LNCaP clone FGC (cell line): ENCODE measurements at regions not wholly inside any gene's neighbourhood (a gene's known extent, or its start where the extent isn't known, plus 50 kb on each side); places are given as distances from the start of the nearest gene placed in this dataset.

Experiments used
- DNase-seq: peaks from one replicate; pipeline ENCODE4 v3.0.0-alpha.2; 2011; ENCODE audit warnings: low read depth
- H3K4me3 ChIP-seq: 2 replicates; pipeline ENCODE4 v1.5.1; 2011; ENCODE audit warnings: mild to moderate bottlenecking, low read depth, low read length, control low read depth
- CTCF ChIP-seq: IDR thresholded peaks from 2 replicates; pipeline ENCODE4 v1.5.1; 2012; ENCODE audit warnings: mild to moderate bottlenecking; ENCODE audit not compliant: control insufficient read depth, insufficient read depth; ENCODE audit errors: extremely low read depth

DNA sequence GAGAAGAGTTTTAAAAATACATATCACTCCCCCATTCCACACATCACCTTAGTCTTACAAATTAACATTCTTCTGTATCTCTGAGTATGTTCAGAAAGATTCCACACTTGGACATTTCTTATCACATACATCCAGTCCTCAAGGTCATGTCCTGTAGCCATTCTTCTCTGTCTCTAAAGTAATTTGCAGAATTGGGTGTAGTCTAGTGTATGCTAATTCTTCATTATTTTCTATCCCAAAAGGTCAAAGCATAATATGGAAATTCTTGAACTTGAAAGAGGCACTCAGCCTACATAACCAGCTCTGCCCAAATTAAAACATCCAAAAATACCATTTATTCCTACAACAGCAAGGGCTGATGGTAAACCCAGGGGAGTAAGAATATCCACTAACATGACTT, 286.0 kb downstream of the HAO1 start:
- DNase-seq, result no peak
- no peak overlapping the region for H3K4me3 ChIP-seq
- TF ChIP-seq CTCF, result no peak

- no peak for TF ChIP-seq CTCF
- no peak for DNase-seq
- H3K4me3 ChIP-seq, result no peak overlapping the region
Observed at GRCh38 chr20:7656687-7657467, 283.4 kb downstream of the HAO1 start.

DNA sequence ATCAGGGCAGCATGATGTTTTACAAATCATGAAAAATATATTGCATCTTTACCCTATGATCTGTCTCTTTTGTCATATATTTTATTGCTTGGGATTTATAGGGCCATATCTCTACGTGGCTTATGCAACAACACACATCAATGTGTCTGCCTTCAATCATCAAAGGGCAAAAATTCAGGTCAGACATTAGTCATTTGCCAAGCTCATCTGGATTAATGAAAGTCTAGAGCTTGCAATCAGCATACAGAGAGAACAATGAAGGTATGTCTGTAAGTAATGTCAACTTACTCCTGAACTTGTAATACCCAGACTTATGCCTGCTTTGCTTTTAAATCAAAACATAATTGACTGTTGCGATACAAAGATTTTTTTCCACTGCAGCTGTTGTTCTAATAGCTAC, 282.7 kb downstream of the HAO1 start:
- no peak overlapping the region for H3K4me3 ChIP-seq
- DNase-seq, result no peak
- TF ChIP-seq CTCF, result no peak

- no peak for TF ChIP-seq CTCF
- no peak overlapping the region for H3K4me3 ChIP-seq
- no peak for DNase-seq
Observed at GRCh38 chr20:7660165-7660564, 280.1 kb downstream of the HAO1 start.

DNA sequence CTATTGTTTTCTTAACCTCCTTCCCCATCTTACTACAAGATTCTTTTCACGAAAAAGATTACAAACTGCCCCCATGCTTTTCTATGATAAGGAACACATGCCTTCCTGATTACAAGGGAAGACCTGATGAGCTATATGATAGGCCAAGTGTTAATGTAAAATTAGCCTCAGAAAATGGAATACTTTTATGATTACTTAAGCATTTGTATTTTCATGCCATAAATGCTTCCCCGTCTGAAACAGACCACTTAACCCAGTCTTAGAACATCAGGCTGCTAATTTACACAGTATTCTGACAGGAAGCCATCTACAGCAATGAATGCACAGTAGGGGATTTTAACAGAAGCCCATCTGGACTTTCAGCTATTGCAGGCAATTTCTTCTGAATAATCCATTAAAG, 274.9 kb downstream of the HAO1 start:
- TF ChIP-seq CTCF, result no peak
- no peak overlapping the region for H3K4me3 ChIP-seq
- no peak for DNase-seq

DNA sequence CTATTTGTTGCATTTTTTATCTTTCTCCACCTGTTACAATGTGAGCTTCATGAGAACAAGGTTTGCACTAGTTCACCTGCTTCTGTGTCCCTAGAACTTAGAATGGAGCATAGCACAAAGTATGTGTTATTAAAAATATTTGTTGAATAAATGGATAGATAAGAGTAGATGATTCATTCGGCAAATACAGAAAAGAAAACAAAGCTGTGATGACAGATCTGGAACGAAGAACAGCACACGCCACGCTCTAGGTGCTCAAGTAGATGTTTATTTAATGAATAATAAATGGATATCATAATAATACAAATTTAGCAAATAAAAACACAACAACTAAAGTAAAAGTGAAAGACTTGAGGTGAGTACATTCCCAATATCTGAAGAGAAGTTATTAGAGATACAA, 273.1 kb downstream of the HAO1 start:
- H3K4me3 ChIP-seq, result no peak overlapping the region
- TF ChIP-seq CTCF, result no peak
- peak; percentile 19 for DNase-seq

- no peak for DNase-seq
- no peak overlapping the region for H3K4me3 ChIP-seq
- TF ChIP-seq CTCF, result no peak
Observed at GRCh38 chr20:7672571-7672970, 267.7 kb downstream of the HAO1 start.
